GM23248 (cell line): ENCODE measurements at regions not wholly inside any gene's neighbourhood (a gene's known extent, or its start where the extent isn't known, plus 50 kb on each side); places are given as distances from the start of the nearest gene placed in this dataset.

Experiments
- EZH2 ChIP-seq: fragments of 200-600 bp; sonication (generic); IDR thresholded peaks from 2 replicates; pipeline ENCODE4 v1.6.1; 2018; ENCODE audit warnings: antibody characterized with exemption, mild to moderate bottlenecking; ENCODE audit not compliant: insufficient read depth, poor library complexity, severe bottlenecking
- EZH2phosphoT487 ChIP-seq: fragments of 200-600 bp; sonication (generic); IDR thresholded peaks from 2 replicates; pipeline ENCODE4 v1.6.1; 2018; ENCODE audit warnings: antibody characterized with exemption, moderate library complexity, mild to moderate bottlenecking, low read depth; ENCODE audit not compliant: insufficient read depth

GRCh38 chr7:42315103-42315502 is 78.1 kb upstream of the GLI3 start:
- TF ChIP-seq EZH2phosphoT487 = no peak
- no peak for TF ChIP-seq EZH2
